Trophoblast cell (in vitro differentiated cells and primary cell): ENCODE measurements at regions not wholly inside any gene's neighbourhood (a gene's known extent, or its start where the extent isn't known, plus 50 kb on each side); places are given as distances from the start of the nearest gene placed in this dataset.
"Not testable (repeated sequence)": the region's sequence is repeated elsewhere in the genome, so short reads cannot be mapped to it uniquely, and the experiment has no call there.

ENCODE experiments used
- DNase-seq, 2 donors: peaks; one replicate each; pipeline ENCODE4 v3.0.0-alpha.2; 2016
- H2AFZ ChIP-seq: 2 replicates; pipeline ENCODE4 v1.6.1; 2013; ENCODE audit warnings: low read length, moderate library complexity, mild to moderate bottlenecking; ENCODE audit not compliant: insufficient read depth, poor library complexity
- H2AK5ac ChIP-seq: 2 replicates; pipeline ENCODE4 v1.6.1; 2013; ENCODE audit warnings: mild to moderate bottlenecking, low read length
- H2BK120ac ChIP-seq: 2 replicates; pipeline ENCODE4 v1.6.1; 2013; ENCODE audit warnings: low read length, mild to moderate bottlenecking, moderate library complexity; ENCODE audit not compliant: insufficient read depth, poor library complexity
- H2BK12ac ChIP-seq: 2 replicates; pipeline ENCODE4 v1.6.1; 2013; ENCODE audit warnings: mild to moderate bottlenecking, low read length, moderate library complexity
- H2BK5ac ChIP-seq: 2 replicates; pipeline ENCODE4 v1.6.1; 2013; ENCODE audit warnings: low read length, low read depth, moderate library complexity, mild to moderate bottlenecking; ENCODE audit not compliant: poor library complexity
- H3K14ac ChIP-seq: 2 replicates; pipeline ENCODE4 v1.6.1; 2013; ENCODE audit warnings: mild to moderate bottlenecking, low read length
- H3K18ac ChIP-seq: 2 replicates; pipeline ENCODE4 v1.6.1; 2013; ENCODE audit warnings: mild to moderate bottlenecking, low read length
- H3K23ac ChIP-seq: 2 replicates; pipeline ENCODE4 v1.6.1; 2013; ENCODE audit warnings: low read length
- H3K27ac ChIP-seq: 2 replicates; pipeline ENCODE4 v1.5.1; 2013; ENCODE audit warnings: low read depth, mild to moderate bottlenecking, inconsistent platforms, low read length, moderate library complexity
- H3K27me3 ChIP-seq: 2 replicates; pipeline ENCODE4 v1.6.1; 2013; ENCODE audit warnings: inconsistent platforms, mild to moderate bottlenecking, low read length, moderate library complexity; ENCODE audit not compliant: insufficient read depth
- H3K36me3 ChIP-seq, 2 experiments: 1 replicate in 1 of 2; 2 replicates in 1 of 2; pipeline ENCODE4 v1.6.1; 2013; ENCODE audit warnings: low read length in 2 of 2, mild to moderate bottlenecking in 2 of 2, moderate library complexity in 1 of 2; ENCODE audit not compliant: insufficient read depth in 2 of 2, control insufficient read depth in 1 of 2
- H3K4ac ChIP-seq: 2 replicates; pipeline ENCODE4 v1.6.1; 2013; ENCODE audit warnings: low read depth, mild to moderate bottlenecking, low read length, moderate library complexity
- H3K4me1 ChIP-seq, 2 experiments: 1 replicate in 1 of 2; 2 replicates in 1 of 2; pipeline ENCODE4 v1.6.1; 2013; ENCODE audit warnings: low read length in 2 of 2, mild to moderate bottlenecking in 2 of 2, moderate library complexity in 1 of 2; ENCODE audit not compliant: insufficient read depth in 2 of 2, control insufficient read depth in 1 of 2
- H3K4me2 ChIP-seq: 2 replicates; pipeline ENCODE4 v1.6.1; 2013; ENCODE audit warnings: inconsistent platforms, mild to moderate bottlenecking, low read length, moderate library complexity
- H3K4me3 ChIP-seq: 2 replicates; pipeline ENCODE4 v1.5.1; 2013; ENCODE audit warnings: mild to moderate bottlenecking, low read depth, low read length, inconsistent platforms
- H3K79me1 ChIP-seq: one replicate; pipeline ENCODE4 v1.6.1; 2013; ENCODE audit warnings: low read length
- H3K79me2 ChIP-seq: 2 replicates; pipeline ENCODE4 v1.6.1; 2013; ENCODE audit warnings: low read length, mild to moderate bottlenecking; ENCODE audit not compliant: control insufficient read depth, insufficient read depth, poor library complexity
- H3K9ac ChIP-seq: 2 replicates; pipeline ENCODE4 v1.6.1; 2013; ENCODE audit warnings: mild to moderate bottlenecking, low read length
- H3K9me3 ChIP-seq: 2 replicates; pipeline ENCODE4 v1.6.1; 2013; ENCODE audit warnings: low read depth, mild to moderate bottlenecking, control low read depth, inconsistent platforms, low read length; ENCODE audit not compliant: insufficient read depth
- H4K12ac ChIP-seq: 2 replicates; pipeline ENCODE4 v1.6.1; 2013; ENCODE audit warnings: low read depth, mild to moderate bottlenecking, low read length, moderate library complexity
- H4K8ac ChIP-seq: 2 replicates; pipeline ENCODE4 v1.6.1; 2013; ENCODE audit warnings: low read depth, mild to moderate bottlenecking, low read length, moderate library complexity
- H4K91ac ChIP-seq: one replicate; pipeline ENCODE4 v1.6.1; 2013; ENCODE audit warnings: low read depth, mild to moderate bottlenecking, low read length, moderate library complexity
- WGBS: extraction: QIAGEN DNeasy Blood & Tissue Kit; methylation state at CpG from one replicate; pipeline ENCODE4 v1.1.7; 2013; ENCODE audit warnings: missing lambda C conversion rate; ENCODE audit not compliant: insufficient read length, insufficient coverage; ENCODE audit errors: extremely low coverage; 5-methylcytosine and 5-hydroxymethylcytosine counted together

DNA sequence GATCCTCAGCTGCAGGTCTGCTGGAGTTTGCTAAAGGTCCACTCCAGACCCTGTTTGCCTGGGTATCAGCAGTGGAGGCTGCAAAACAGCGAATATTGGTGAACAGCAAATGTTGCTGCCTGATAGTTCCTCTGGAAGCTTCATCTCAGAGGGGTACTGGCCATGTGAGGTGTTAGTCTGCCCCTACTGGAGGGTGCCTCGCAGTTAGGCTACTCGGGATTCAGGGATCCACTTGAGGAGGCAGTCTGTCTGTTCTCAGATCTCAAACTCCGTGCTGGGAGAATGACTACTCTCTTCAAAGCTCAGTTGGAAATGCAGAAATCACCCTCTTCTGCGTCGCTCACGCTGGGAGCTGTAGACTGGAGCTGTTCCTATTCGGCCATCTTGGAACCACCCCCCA, 362.7 kb downstream of the ACTR3B start:
- not testable (repeated sequence) for H3K36me3 ChIP-seq, H3K9me3 ChIP-seq, H3K18ac ChIP-seq, H4K91ac ChIP-seq, H3K4me1 ChIP-seq, DNase-seq, H3K23ac ChIP-seq, H2AFZ ChIP-seq, H3K27ac ChIP-seq, H3K9ac ChIP-seq, H2BK120ac ChIP-seq, H3K79me2 ChIP-seq, H3K14ac ChIP-seq, H3K4me2 ChIP-seq, H3K4ac ChIP-seq, H3K4me3 ChIP-seq, H3K79me1 ChIP-seq, H2BK5ac ChIP-seq, H2BK12ac ChIP-seq, H2AK5ac ChIP-seq, H4K8ac ChIP-seq, H4K12ac ChIP-seq, H3K27me3 ChIP-seq
- no CpG with 5 or more reads among the region's 8 CpGs for WGBS

DNA sequence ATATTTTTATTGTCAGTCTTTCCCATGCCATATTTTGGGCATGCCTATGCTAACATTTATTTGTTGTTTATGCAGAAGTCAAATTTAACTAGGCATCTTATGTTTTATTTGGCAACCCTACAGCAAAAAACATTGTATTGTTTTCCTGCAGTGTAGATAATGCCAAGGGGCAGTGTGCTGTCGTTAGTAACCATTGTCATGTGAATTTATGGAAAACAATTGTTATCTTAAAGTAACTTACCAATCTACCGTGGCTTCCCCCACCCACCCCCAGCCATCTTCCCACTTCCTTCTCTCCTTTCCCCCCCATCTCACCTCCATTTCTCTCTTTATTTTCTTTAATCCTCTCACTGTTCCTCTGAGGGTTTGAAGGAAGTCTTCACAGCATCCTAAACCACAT, 370.5 kb downstream of the ACTR3B start:
- Histone ChIP-seq H3K9me3 (no peaks in the 10 kb centered on the region), H3K18ac (no peak overlapping the region), H3K27me3 (no peaks in the 10 kb centered on the region), H3K14ac (no peak overlapping the region), H2BK12ac (no peak overlapping the region), H3K9ac (no peak overlapping the region), H3K4me3 (no peak overlapping the region), H3K4me1 (no peaks in the 10 kb centered on the region), H3K79me2 (no peaks in the 10 kb centered on the region), H4K8ac (no peak overlapping the region), H2BK120ac (no peak overlapping the region), H3K79me1 (no peaks in the 10 kb centered on the region), H4K91ac (no peak overlapping the region), H3K36me3 (no peaks in the 10 kb centered on the region), H3K4ac (no peak overlapping the region), H4K12ac (no peak overlapping the region), H2AFZ (no peak overlapping the region), H3K4me2 (no peak overlapping the region), H2BK5ac (no peak overlapping the region), H2AK5ac (no peak overlapping the region), H3K27ac (no peak overlapping the region), H3K23ac (no peak overlapping the region)
- DNase-seq, result no peak
- WGBS, result no CpG with 5 or more reads among the region's 2 CpGs

DNA sequence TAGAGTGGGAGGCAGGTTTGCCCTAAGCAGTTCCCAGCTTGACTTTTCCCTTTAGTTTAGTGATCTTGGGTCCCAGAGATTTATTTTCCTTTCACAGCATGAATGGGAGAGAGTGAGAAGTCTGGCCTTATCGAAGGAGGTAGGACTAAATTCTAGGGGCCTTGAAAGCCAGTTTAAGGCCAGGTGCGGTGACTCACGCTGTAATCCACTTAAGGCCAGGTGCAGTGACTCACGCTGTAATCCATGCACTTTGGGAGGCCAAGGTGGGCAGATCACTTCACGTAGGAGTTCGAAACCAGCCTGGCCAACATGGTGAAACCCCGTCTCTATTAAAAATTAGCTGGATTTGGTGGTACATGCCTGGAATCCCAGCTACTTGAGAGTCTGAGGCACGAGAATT, 392.2 kb downstream of the ACTR3B start:
- H3K18ac ChIP-seq, result no peak overlapping the region
- no peak overlapping the region for H3K23ac ChIP-seq
- H3K4me2 ChIP-seq, result no peak overlapping the region
- no peaks in the 10 kb centered on the region for H3K79me2 ChIP-seq
- H3K9me3 ChIP-seq, result no peaks in the 10 kb centered on the region
- no peak overlapping the region for H2BK12ac ChIP-seq
- H3K27ac ChIP-seq, result no peak overlapping the region
- no CpG with 5 or more reads among the region's 8 CpGs for WGBS
- H2BK120ac ChIP-seq, result no peak overlapping the region
- H3K79me1 ChIP-seq, result no peaks in the 10 kb centered on the region
- H3K4me3 ChIP-seq, result no peak overlapping the region
- H2AK5ac ChIP-seq, result no peak overlapping the region
- H4K8ac ChIP-seq, result no peak overlapping the region
- H2BK5ac ChIP-seq, result no peak overlapping the region
- H4K12ac ChIP-seq, result no peak overlapping the region
- H2AFZ ChIP-seq, result no peak overlapping the region
- no peak overlapping the region for H3K14ac ChIP-seq
- H4K91ac ChIP-seq, result no peak overlapping the region
- H3K27me3 ChIP-seq, result no peaks in the 10 kb centered on the region
- no peaks in the 10 kb centered on the region for H3K4me1 ChIP-seq
- H3K36me3 ChIP-seq, result no peaks in the 10 kb centered on the region
- H3K4ac ChIP-seq, result no peak overlapping the region
- DNase-seq, result peak; percentile 17 to 51
- no peak overlapping the region for H3K9ac ChIP-seq

DNA sequence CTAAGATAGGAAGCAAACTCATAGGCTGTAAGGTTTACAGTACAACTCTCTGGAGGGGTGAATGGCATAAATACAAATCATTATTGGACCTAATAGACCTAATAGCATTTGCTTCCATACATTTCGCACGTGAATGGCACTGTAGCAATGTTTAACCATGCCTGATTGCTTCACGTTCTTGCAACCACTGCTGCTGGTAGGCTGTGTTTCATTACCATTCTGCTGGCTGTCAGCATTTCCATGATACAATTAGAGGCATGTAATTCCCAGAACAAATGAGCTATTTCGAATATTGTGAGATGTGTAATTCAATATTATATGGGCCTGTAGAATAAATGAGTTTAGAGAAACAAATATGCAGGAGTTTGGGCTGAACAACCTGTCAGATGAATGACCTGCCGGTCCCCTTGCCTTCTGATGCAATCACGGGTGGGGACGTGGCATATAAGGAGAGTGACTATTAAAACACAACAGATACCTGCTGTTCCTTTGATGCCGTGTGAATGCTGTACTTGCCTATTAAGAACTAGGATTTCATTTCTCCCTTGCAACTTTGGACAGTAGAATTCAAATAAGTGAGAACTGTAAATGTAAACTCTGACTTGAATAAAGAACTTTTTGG, 393.4 kb downstream of the ACTR3B start:
- H3K4ac ChIP-seq, result no peak overlapping the region
- H2BK5ac ChIP-seq, result no peak overlapping the region
- H2AFZ ChIP-seq, result no peak overlapping the region
- no peak overlapping the region for H4K8ac ChIP-seq
- no peak overlapping the region for H3K9ac ChIP-seq
- no peak overlapping the region for H3K27ac ChIP-seq
- H3K18ac ChIP-seq, result no peak overlapping the region
- no peaks in the 10 kb centered on the region for H3K79me1 ChIP-seq
- no peak overlapping the region for H2BK12ac ChIP-seq
- no peaks in the 10 kb centered on the region for H3K9me3 ChIP-seq
- no peak overlapping the region for H3K14ac ChIP-seq
- H3K36me3 ChIP-seq, result no peaks in the 10 kb centered on the region
- no peak overlapping the region for H4K91ac ChIP-seq
- H4K12ac ChIP-seq, result no peak overlapping the region
- no peaks in the 10 kb centered on the region for H3K79me2 ChIP-seq
- no peak overlapping the region for H3K4me3 ChIP-seq
- H3K4me1 ChIP-seq, result no peaks in the 10 kb centered on the region
- DNase-seq, result peak; percentile 52 to 79
- H3K27me3 ChIP-seq, result no peaks in the 10 kb centered on the region
- WGBS, result no CpG with 5 or more reads among the region's 8 CpGs
- no peak overlapping the region for H3K23ac ChIP-seq
- no peak overlapping the region for H2BK120ac ChIP-seq
- H2AK5ac ChIP-seq, result no peak overlapping the region
- H3K4me2 ChIP-seq, result no peak overlapping the region
